HCT116 (cell line): ENCODE measurements at regions not wholly inside any gene's neighbourhood (a gene's known extent, or its start where the extent isn't known, plus 50 kb on each side); places are given as distances from the start of the nearest gene placed in this dataset.

Experiments used
- ATAC-seq: fragments of 200-7000 bp; cut with Tn5 transposase; 2 replicates; pipeline ENCODE4 v1.9.1; 2020; ENCODE audit warnings: mild to moderate bottlenecking, moderate library complexity
- BruUV-seq: library from RNA; stranded (reverse); fragments of 400-500 nt; replicated peaks from 2 replicates; lab custom pipeline; 2021; lab: Mats Ljungman, UMichigan
- CTCF ChIA-PET: fragments of 300-600 bp; sonication (Branson Sonifier 250); formaldehyde crosslinking; loops from one replicate; lab custom pipeline; 2021; ENCODE audit warnings: antibody characterized with exemption; lab: Charles Lee
- POLR2A ChIA-PET: fragments of 300-600, 350-600 bp; sonication (Branson Sonifier 250); formaldehyde crosslinking; loops from one replicate; lab custom pipeline; 2021; ENCODE audit warnings: antibody characterized with exemption; lab: Charles Lee
- RAD21 ChIA-PET, 2 experiments: fragments of 300-600 bp; sonication (Branson Sonifier 250); formaldehyde crosslinking; loops; one replicate each; lab custom pipeline; 2023; ENCODE audit warnings: low total read pairs in 2 of 2; ENCODE audit not compliant: uncharacterized antibody in 2 of 2, unreplicated experiment in 2 of 2, low non-redundant PET in 1 of 2; lab: Charles Lee
- DNase-seq: peaks from one replicate; pipeline ENCODE4 v3.0.0-alpha.2; 2010; ENCODE audit warnings: low read depth, low spot score
- H2AFZ ChIP-seq: fragments of 200-600 bp; shearing (Covaris generic), sonication (generic); 2 replicates; pipeline ENCODE4 v1.6.1; 2017; ENCODE audit warnings: low read depth, mixed run types, mixed read lengths, antibody characterized with exemption, low read length; ENCODE audit not compliant: poor library complexity, severe bottlenecking
- H3K27ac ChIP-seq: 2 replicates; pipeline ENCODE4 v1.5.1; 2012; ENCODE audit warnings: low read depth, low read length
- H3K27me3 ChIP-seq: fragments of 200-600 bp; sonication (generic); 2 replicates; pipeline ENCODE4 v1.6.1; 2016; ENCODE audit warnings: mixed run types, low read length, mixed read lengths; ENCODE audit not compliant: insufficient read depth
- H3K36me3 ChIP-seq, 2 experiments: fragments of 200-500 bp in 1 of 2; fragments of 200-600 bp in 1 of 2; sonication (Bioruptor generic) in 1 of 2; sonication (generic) in 1 of 2; 2 replicates each; pipeline versions ENCODE4 v1.5.1 to v1.6.1; 2014 to 2016; ENCODE audit warnings: low read length in 2 of 2, inconsistent platforms in 1 of 2, mixed read lengths in 1 of 2, mixed run types in 1 of 2; ENCODE audit not compliant: insufficient read depth in 2 of 2, control insufficient read depth in 1 of 2
- H3K4me1 ChIP-seq, 2 experiments: fragments of 200-600 bp in 1 of 2; sonication (generic) in 1 of 2; 2 replicates each; pipeline versions ENCODE4 v1.5.1 to v1.6.1; 2012 to 2017; ENCODE audit warnings: low read length in 2 of 2, inconsistent platforms in 1 of 2, mild to moderate bottlenecking in 1 of 2, mixed read lengths in 1 of 2, mixed run types in 1 of 2, moderate library complexity in 1 of 2; ENCODE audit not compliant: insufficient read depth in 2 of 2, control insufficient read depth in 1 of 2
- H3K4me2 ChIP-seq: fragments of 200-600 bp; sonication (generic); 2 replicates; pipeline ENCODE4 v1.6.1; 2017; ENCODE audit warnings: mixed run types, low read length, mixed read lengths
- H3K4me3 ChIP-seq, 2 experiments: fragments of 200-600 bp in 1 of 2; sonication (generic) in 1 of 2; replicated peaks in 1 of 2; 2 replicates each; pipeline ENCODE4 v1.5.1; 2011 to 2016; ENCODE audit warnings: low read length in 2 of 2, control low read depth in 1 of 2, low read depth in 1 of 2, mild to moderate bottlenecking in 1 of 2, mixed read lengths in 1 of 2, mixed run types in 1 of 2
- H3K79me2 ChIP-seq: fragments of 200-600 bp; sonication (generic); 2 replicates; pipeline ENCODE4 v1.6.1; 2017; ENCODE audit warnings: mild to moderate bottlenecking, mixed run types, low read length, moderate library complexity, mixed read lengths; ENCODE audit not compliant: insufficient read depth
- H3K9ac ChIP-seq: fragments of 200-600 bp; sonication (generic); 2 replicates; pipeline ENCODE4 v1.6.1; 2016; ENCODE audit warnings: low read length, mixed read lengths
- H3K9me2 ChIP-seq: fragments of 200-600 bp; sonication (generic), shearing (Covaris generic); 2 replicates; pipeline ENCODE4 v1.6.1; 2017; ENCODE audit warnings: mixed run types, mild to moderate bottlenecking, moderate library complexity; ENCODE audit not compliant: insufficient read depth
- H3K9me3 ChIP-seq, 2 experiments: fragments of 200-500 bp in 1 of 2; fragments of 200-600 bp in 1 of 2; sonication (Bioruptor generic) in 1 of 2; sonication (generic) in 1 of 2; 2 replicates each; pipeline ENCODE4 v1.6.1; 2014 to 2017; ENCODE audit warnings: low read length in 2 of 2, mixed read lengths in 2 of 2, inconsistent platforms in 1 of 2, low read depth in 1 of 2, mild to moderate bottlenecking in 1 of 2, mixed run types in 1 of 2, moderate library complexity in 1 of 2; ENCODE audit not compliant: control insufficient read depth in 1 of 2, insufficient read depth in 1 of 2
- H4K20me1 ChIP-seq: fragments of 200-600 bp; sonication (generic), shearing (Covaris generic); 2 replicates; pipeline ENCODE4 v1.6.1; 2017; ENCODE audit warnings: mixed run types, mild to moderate bottlenecking, moderate library complexity; ENCODE audit not compliant: insufficient read depth
- EGR1 ChIP-seq: IDR thresholded peaks from 2 replicates; pipeline ENCODE4 v1.6.1; 2012; ENCODE audit warnings: low read depth
- ELF1 ChIP-seq: IDR thresholded peaks from 2 replicates; pipeline ENCODE4 v1.6.1; 2012; ENCODE audit warnings: low read depth, borderline replicate concordance
- EZH2 ChIP-seq: fragments of 200-600 bp; sonication (generic); IDR thresholded peaks from 2 replicates; pipeline ENCODE4 v1.6.1; 2017; ENCODE audit warnings: antibody characterized with exemption, mixed run types
- EZH2phosphoT487 ChIP-seq: fragments of 200-600 bp; IDR thresholded peaks from 2 replicates; pipeline ENCODE4 v1.6.1; 2018; ENCODE audit warnings: antibody characterized with exemption, borderline replicate concordance
- RAD21 ChIP-seq: IDR thresholded peaks from 2 replicates; pipeline ENCODE4 v1.6.1; 2012; ENCODE audit warnings: low read depth, mild to moderate bottlenecking
- SP1 ChIP-seq: IDR thresholded peaks from 2 replicates; pipeline ENCODE4 v1.6.1; 2012; ENCODE audit warnings: low read depth
- SRF ChIP-seq: IDR thresholded peaks from 2 replicates; pipeline ENCODE4 v1.6.1; 2012; ENCODE audit warnings: low read depth
- TCF7L2 ChIP-seq: IDR thresholded peaks from 2 replicates; pipeline ENCODE4 v1.7.0; 2011; ENCODE audit warnings: borderline replicate concordance, inconsistent platforms; ENCODE audit not compliant: insufficient read depth, insufficient read length; ENCODE audit errors: extremely low read depth
- intact Hi-C: fragments of 100-400 bp; cut with micrococcal nuclease; formaldehyde crosslinking; loops from 2 replicates; pipeline ENCODE4 v1.10.0; 2022
- TF ChIP-seq, protein P1 (sequence below), 3 experiments: fragments of 200-600 bp in 1 of 3; sonication (generic) in 1 of 3; IDR thresholded peaks in 2 of 3; conservative IDR thresholded peaks in 1 of 3; 2 replicates each; pipeline ENCODE4 v1.5.1; 2012 to 2017; ENCODE audit warnings: low read depth in 2 of 3, low read length in 2 of 3, antibody characterized with exemption in 1 of 3, borderline replicate concordance in 1 of 3, control low read depth in 1 of 3, mild to moderate bottlenecking in 1 of 3, mixed read lengths in 1 of 3, mixed run types in 1 of 3, moderate library complexity in 1 of 3; ENCODE audit not compliant: insufficient read depth in 1 of 3
- TF ChIP-seq, protein P2 (sequence below): IDR thresholded peaks from 2 replicates; pipeline ENCODE4 v1.6.1; 2012; ENCODE audit warnings: low read depth

DNA sequence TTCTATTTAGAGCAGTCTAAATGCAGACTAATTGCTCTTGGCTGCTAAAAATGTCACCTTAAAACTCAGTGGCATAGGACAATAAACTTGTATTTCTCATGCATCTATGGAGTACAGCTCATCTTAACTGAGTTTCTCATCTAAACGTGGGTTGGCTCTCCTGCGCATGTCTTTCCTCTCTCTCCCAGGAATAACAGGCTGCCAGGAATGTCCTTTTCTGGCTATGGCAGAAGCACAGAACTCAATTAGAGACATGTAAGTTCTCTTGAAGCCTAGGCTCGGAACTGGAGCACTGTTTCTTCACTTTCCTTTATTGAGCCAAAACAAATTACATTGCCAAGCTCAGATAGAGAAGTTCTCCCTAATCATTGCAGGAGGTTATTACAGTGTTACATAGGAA lies 722.3 kb upstream of the FLRT2 start:
- TF ChIP-seq RAD21 (no peak), EGR1 (no peak), EZH2phosphoT487 (no peak)
- TF ChIP-seq, protein P1, sequence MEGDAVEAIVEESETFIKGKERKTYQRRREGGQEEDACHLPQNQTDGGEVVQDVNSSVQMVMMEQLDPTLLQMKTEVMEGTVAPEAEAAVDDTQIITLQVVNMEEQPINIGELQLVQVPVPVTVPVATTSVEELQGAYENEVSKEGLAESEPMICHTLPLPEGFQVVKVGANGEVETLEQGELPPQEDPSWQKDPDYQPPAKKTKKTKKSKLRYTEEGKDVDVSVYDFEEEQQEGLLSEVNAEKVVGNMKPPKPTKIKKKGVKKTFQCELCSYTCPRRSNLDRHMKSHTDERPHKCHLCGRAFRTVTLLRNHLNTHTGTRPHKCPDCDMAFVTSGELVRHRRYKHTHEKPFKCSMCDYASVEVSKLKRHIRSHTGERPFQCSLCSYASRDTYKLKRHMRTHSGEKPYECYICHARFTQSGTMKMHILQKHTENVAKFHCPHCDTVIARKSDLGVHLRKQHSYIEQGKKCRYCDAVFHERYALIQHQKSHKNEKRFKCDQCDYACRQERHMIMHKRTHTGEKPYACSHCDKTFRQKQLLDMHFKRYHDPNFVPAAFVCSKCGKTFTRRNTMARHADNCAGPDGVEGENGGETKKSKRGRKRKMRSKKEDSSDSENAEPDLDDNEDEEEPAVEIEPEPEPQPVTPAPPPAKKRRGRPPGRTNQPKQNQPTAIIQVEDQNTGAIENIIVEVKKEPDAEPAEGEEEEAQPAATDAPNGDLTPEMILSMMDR (IDR thresholded peaks at IDR 0.05 in 2 of 3, conservative IDR thresholded peaks at IDR 0.05 in 1 of 3; ENCODE audit: borderline replicate concordance in 1 of 3, insufficient read depth in 1 of 3, low read depth in 2 of 3, low read length in 2 of 3) = no peak
- CTCF ChIA-PET = no interaction called here

DNA sequence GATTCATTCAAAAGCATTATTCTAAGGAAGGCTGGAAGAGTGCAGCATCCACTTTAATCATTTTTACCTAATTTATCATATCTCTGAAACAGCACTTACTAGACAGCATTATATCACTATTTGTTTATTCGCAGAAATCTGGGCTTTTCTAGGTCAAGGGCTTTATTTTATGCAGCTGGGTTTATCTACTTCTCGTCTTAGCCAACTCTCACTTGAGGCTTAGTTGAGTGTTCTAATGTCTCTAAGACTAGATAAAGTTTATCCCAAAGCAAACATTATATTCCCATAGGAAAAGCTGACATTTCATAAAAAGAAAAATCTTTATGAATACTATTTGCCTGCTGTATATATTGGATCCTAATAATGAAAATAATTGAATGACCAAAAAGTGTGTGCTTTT lies 720.8 kb upstream of the FLRT2 start:
- no peak for ATAC-seq
- peaks cover 5 to 17% of the 10 kb centered on the region in 2 experiments; a peak in 2 of 4 replicates for H3K9me3 ChIP-seq
- no peak for DNase-seq
- no peaks in the 10 kb centered on the region for H3K4me1 ChIP-seq
- H3K79me2 ChIP-seq = no peaks in the 10 kb centered on the region
- H3K9ac ChIP-seq = no peak overlapping the region
- no TSS peak for BruUV-seq
- no peaks in the 10 kb centered on the region for H3K27me3 ChIP-seq
- no peak overlapping the region for H2AFZ ChIP-seq
- H3K36me3 ChIP-seq = no peaks in the 10 kb centered on the region
- no peaks in the 10 kb centered on the region for H4K20me1 ChIP-seq
- no peaks in the 10 kb centered on the region for H3K9me2 ChIP-seq
- no peak overlapping the region for H3K27ac ChIP-seq
- TF ChIP-seq SP1 = no peak
- TF ChIP-seq, protein P2, sequence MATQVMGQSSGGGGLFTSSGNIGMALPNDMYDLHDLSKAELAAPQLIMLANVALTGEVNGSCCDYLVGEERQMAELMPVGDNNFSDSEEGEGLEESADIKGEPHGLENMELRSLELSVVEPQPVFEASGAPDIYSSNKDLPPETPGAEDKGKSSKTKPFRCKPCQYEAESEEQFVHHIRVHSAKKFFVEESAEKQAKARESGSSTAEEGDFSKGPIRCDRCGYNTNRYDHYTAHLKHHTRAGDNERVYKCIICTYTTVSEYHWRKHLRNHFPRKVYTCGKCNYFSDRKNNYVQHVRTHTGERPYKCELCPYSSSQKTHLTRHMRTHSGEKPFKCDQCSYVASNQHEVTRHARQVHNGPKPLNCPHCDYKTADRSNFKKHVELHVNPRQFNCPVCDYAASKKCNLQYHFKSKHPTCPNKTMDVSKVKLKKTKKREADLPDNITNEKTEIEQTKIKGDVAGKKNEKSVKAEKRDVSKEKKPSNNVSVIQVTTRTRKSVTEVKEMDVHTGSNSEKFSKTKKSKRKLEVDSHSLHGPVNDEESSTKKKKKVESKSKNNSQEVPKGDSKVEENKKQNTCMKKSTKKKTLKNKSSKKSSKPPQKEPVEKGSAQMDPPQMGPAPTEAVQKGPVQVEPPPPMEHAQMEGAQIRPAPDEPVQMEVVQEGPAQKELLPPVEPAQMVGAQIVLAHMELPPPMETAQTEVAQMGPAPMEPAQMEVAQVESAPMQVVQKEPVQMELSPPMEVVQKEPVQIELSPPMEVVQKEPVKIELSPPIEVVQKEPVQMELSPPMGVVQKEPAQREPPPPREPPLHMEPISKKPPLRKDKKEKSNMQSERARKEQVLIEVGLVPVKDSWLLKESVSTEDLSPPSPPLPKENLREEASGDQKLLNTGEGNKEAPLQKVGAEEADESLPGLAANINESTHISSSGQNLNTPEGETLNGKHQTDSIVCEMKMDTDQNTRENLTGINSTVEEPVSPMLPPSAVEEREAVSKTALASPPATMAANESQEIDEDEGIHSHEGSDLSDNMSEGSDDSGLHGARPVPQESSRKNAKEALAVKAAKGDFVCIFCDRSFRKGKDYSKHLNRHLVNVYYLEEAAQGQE = no peak
- no peak for TF ChIP-seq EGR1
- no peak for TF ChIP-seq ELF1
- no peak for TF ChIP-seq TCF7L2
- no peak for TF ChIP-seq EZH2
- no peak for TF ChIP-seq SRF
- ChIA-PET CTCF (no interaction called here), POLR2A (no interaction called here), RAD21 (no interaction called here)
- intact Hi-C loops = no loop called here
- no peak overlapping the region for H3K4me3 ChIP-seq
- no peak overlapping the region for H3K4me2 ChIP-seq

More for the DNA sequence above, 722.3 kb upstream of the FLRT2 start:
- H3K9me3 ChIP-seq = peaks cover 5 to 14% of the 10 kb centered on the region in 2 experiments; a peak in 2 of 4 replicates
- POLR2A ChIA-PET = no interaction called here
- intact Hi-C loops = no loop called here
- ATAC-seq = no peak
- H2AFZ ChIP-seq = no peak overlapping the region
- no peak for DNase-seq
- H3K79me2 ChIP-seq = no peaks in the 10 kb centered on the region
- H3K36me3 ChIP-seq = no peaks in the 10 kb centered on the region
- H4K20me1 ChIP-seq = no peaks in the 10 kb centered on the region
- RAD21 ChIA-PET = no interaction called here
- BruUV-seq = no TSS peak
- no peaks in the 10 kb centered on the region for H3K9me2 ChIP-seq
- no peak overlapping the region for H3K9ac ChIP-seq
- no peak overlapping the region for H3K4me3 ChIP-seq
- H3K4me2 ChIP-seq = no peak overlapping the region
- no peaks in the 10 kb centered on the region for H3K4me1 ChIP-seq
- no peaks in the 10 kb centered on the region for H3K27me3 ChIP-seq
- no peak overlapping the region for H3K27ac ChIP-seq
